HEK293 (cell line): ENCODE measurements at regions not wholly inside any gene's neighbourhood (a gene's known extent, or its start where the extent isn't known, plus 50 kb on each side); places are given as distances from the start of the nearest gene placed in this dataset.

Source experiments
- CTCF ChIA-PET: fragments of 350-600 bp; formaldehyde crosslinking; extraction: SDS; loops from one replicate; lab custom pipeline; 2021; ENCODE audit warnings: antibody characterized with exemption; lab: Yijun Ruan, JAX
- POLR2A ChIA-PET: fragments of 300-600 bp; formaldehyde crosslinking; extraction: SDS; loops from one replicate; lab custom pipeline; 2020; ENCODE audit warnings: antibody characterized with exemption, inconsistent platforms; lab: Yijun Ruan, JAX
- H3K27ac ChIP-seq: fragments of 200-500 bp; sonication (Bioruptor generic); 2 replicates; pipeline ENCODE4 v1.5.1; 2014; ENCODE audit warnings: low read depth, low read length, control low read depth, inconsistent platforms; ENCODE audit errors: extremely low read depth
- H3K36me3 ChIP-seq, 2 experiments: fragments of 200-500 bp in 1 of 2; sonication (Bioruptor generic) in 1 of 2; 1 replicate in 1 of 2; 2 replicates in 1 of 2; pipeline ENCODE4 v1.5.1; 2014 to 2017; ENCODE audit warnings: inconsistent platforms in 2 of 2, low read length in 2 of 2; ENCODE audit not compliant: control insufficient read depth in 2 of 2, insufficient read depth in 1 of 2
- H3K4me1 ChIP-seq: fragments of 200-500 bp; sonication (Bioruptor generic); 2 replicates; pipeline ENCODE4 v1.5.1; 2014; ENCODE audit warnings: mild to moderate bottlenecking, low read length, inconsistent platforms; ENCODE audit not compliant: control insufficient read depth, insufficient read depth
- H3K4me3 ChIP-seq: 2 replicates; pipeline ENCODE4 v1.5.1; 2011; ENCODE audit warnings: low read depth, mild to moderate bottlenecking, control low read depth, low read length, moderate library complexity
- H3K9me3 ChIP-seq: fragments of 200-500 bp; sonication (Bioruptor generic); 2 replicates; pipeline ENCODE4 v1.5.1; 2014; ENCODE audit warnings: low read depth, low read length, inconsistent platforms; ENCODE audit not compliant: control insufficient read depth, insufficient read depth
- CTCF ChIP-seq: fragments of 450-650 bp; formaldehyde crosslinking; IDR thresholded peaks from 2 replicates; pipeline ENCODE4 v1.5.1; 2016; ENCODE audit warnings: missing biosample characterization, missing genetic modification characterization
- GFI1B ChIP-seq: fragments of 450-650 bp; formaldehyde crosslinking; IDR thresholded peaks from 2 replicates; pipeline ENCODE4 v1.5.1; 2016; ENCODE audit warnings: missing biosample characterization, missing genetic modification characterization
- HIC1 ChIP-seq: fragments of 450-650 bp; formaldehyde crosslinking; IDR thresholded peaks from 2 replicates; pipeline ENCODE4 v1.5.1; 2016; ENCODE audit warnings: missing biosample characterization, missing genetic modification characterization
- KLF10 ChIP-seq: fragments of 450-650 bp; IDR thresholded peaks from 2 replicates; pipeline ENCODE4 v1.5.1; 2018; ENCODE audit warnings: missing biosample characterization, mild to moderate bottlenecking, missing genetic modification characterization
- MEIS1 ChIP-seq: sonication (generic); formaldehyde crosslinking; IDR thresholded peaks from 2 replicates; pipeline ENCODE4 v1.8.1; 2022; ENCODE audit warnings: missing genetic modification reagents, mild to moderate bottlenecking, borderline replicate concordance
- RBAK ChIP-seq: fragments of 450-650 bp; formaldehyde crosslinking; IDR thresholded peaks from 2 replicates; pipeline ENCODE4 v1.5.1; 2016; ENCODE audit warnings: missing biosample characterization, missing genetic modification characterization
- SCRT2 ChIP-seq: fragments of 450-650 bp; formaldehyde crosslinking; IDR thresholded peaks from 2 replicates; pipeline ENCODE4 v1.5.1; 2016; ENCODE audit warnings: missing biosample characterization, missing genetic modification characterization
- ZBTB26 ChIP-seq: fragments of 450-650 bp; formaldehyde crosslinking; optimal IDR thresholded peaks from 2 replicates; pipeline ENCODE3; 2016; ENCODE audit warnings: missing biosample characterization, mild to moderate bottlenecking, missing genetic modification characterization
- ZNF114 ChIP-seq: fragments of 450-650 bp; formaldehyde crosslinking; IDR thresholded peaks from 2 replicates; pipeline ENCODE4 v1.5.0; 2017; ENCODE audit warnings: missing biosample characterization, missing genetic modification characterization
- ZNF140 ChIP-seq: fragments of 450-650 bp; formaldehyde crosslinking; IDR thresholded peaks from 2 replicates; pipeline ENCODE4 v1.5.1; 2016; ENCODE audit warnings: missing biosample characterization, missing genetic modification characterization
- ZNF221 ChIP-seq: fragments of 450-650 bp; formaldehyde crosslinking; IDR thresholded peaks from 2 replicates; pipeline ENCODE4 v1.5.1; 2017; ENCODE audit warnings: missing biosample characterization, missing genetic modification characterization, borderline replicate concordance
- ZNF239 ChIP-seq: fragments of 450-650 bp; formaldehyde crosslinking; IDR thresholded peaks from 2 replicates; pipeline ENCODE4 v1.5.1; 2016; ENCODE audit warnings: missing biosample characterization, missing genetic modification characterization
- ZNF248 ChIP-seq: fragments of 450-650 bp; formaldehyde crosslinking; IDR thresholded peaks from 2 replicates; pipeline ENCODE4 v1.5.1; 2017; ENCODE audit warnings: missing biosample characterization, missing genetic modification characterization
- ZNF473 ChIP-seq: fragments of 450-650 bp; formaldehyde crosslinking; IDR thresholded peaks from 2 replicates; pipeline ENCODE4 v1.5.1; 2017; ENCODE audit warnings: missing biosample characterization, missing genetic modification characterization
- ZNF561 ChIP-seq: fragments of 450-650 bp; IDR thresholded peaks from 2 replicates; pipeline ENCODE4 v1.5.1; 2018; ENCODE audit warnings: missing biosample characterization, missing genetic modification characterization, borderline replicate concordance
- ZNF654 ChIP-seq: fragments of 450-650 bp; formaldehyde crosslinking; IDR thresholded peaks from 2 replicates; pipeline ENCODE4 v1.5.1; 2016; ENCODE audit warnings: low read depth, missing biosample characterization, missing genetic modification characterization
- ZNF670 ChIP-seq: fragments of 450-650 bp; formaldehyde crosslinking; IDR thresholded peaks from 2 replicates; pipeline ENCODE4 v1.5.1; 2016; ENCODE audit warnings: missing biosample characterization, missing genetic modification characterization, low read depth
- ZNF692 ChIP-seq: fragments of 450-650 bp; formaldehyde crosslinking; IDR thresholded peaks from 2 replicates; pipeline ENCODE4 v1.5.1; 2016; ENCODE audit warnings: missing biosample characterization, missing genetic modification characterization
- ZNF704 ChIP-seq: fragments of 450-650 bp; formaldehyde crosslinking; IDR thresholded peaks from 2 replicates; pipeline ENCODE4 v1.5.1; 2016; ENCODE audit warnings: missing biosample characterization, missing genetic modification characterization
- ZNF747 ChIP-seq: fragments of 450-650 bp; formaldehyde crosslinking; IDR thresholded peaks from 2 replicates; pipeline ENCODE4 v1.5.1; 2016; ENCODE audit warnings: missing biosample characterization, missing genetic modification characterization

GRCh38 chr11:70498171-70498571 is 99.8 kb downstream of the CTTN start (continued):
- TF ChIP-seq HIC1: no peak

- TF ChIP-seq ZNF670 (no peak), ZBTB26 (no peak), ZNF239 (tag by site-specific recombination) (no peak), ZNF747 (tag by site-specific recombination) (no peak)
- TF ChIP-seq, all 188 proteins: peak for 0
- Histone ChIP-seq H3K36me3 (no peaks in the 10 kb centered on the region), H3K9me3 (no peaks in the 10 kb centered on the region), H3K27ac (no peak overlapping the region), H3K4me3 (no peak overlapping the region), H3K4me1 (no peaks in the 10 kb centered on the region)
- POLR2A ChIA-PET: no interaction called here
- CTCF ChIA-PET: interaction anchor here (1.3 kb wide), 1 partner anchor 1081 kb away, joined by 3 read pairs; no protein-coding TSS in a partner anchor
Measured at GRCh38 chr11:70498976-70499801, 100.9 kb downstream of the CTTN start.

GRCh38 chr11:70500076-70500847 is 101.9 kb downstream of the CTTN start:
- ChIA-PET POLR2A (no interaction called here), CTCF (interaction anchor here (1.3 kb wide), 1 partner anchor 1080 kb away, joined by 3 read pairs; no protein-coding TSS in a partner anchor)
- no peaks in the 10 kb centered on the region for H3K9me3 ChIP-seq
- H3K4me1 ChIP-seq: no peaks in the 10 kb centered on the region
- TF ChIP-seq RBAK: no peak
- TF ChIP-seq ZNF473: no peak
- no peak for TF ChIP-seq ZNF654 (tag by site-specific recombination)
- no peak for TF ChIP-seq ZNF114
- no peak for TF ChIP-seq CTCF (tag by site-specific recombination)
- no peak for TF ChIP-seq SCRT2 (tag by site-specific recombination)
- TF ChIP-seq ZNF704: no peak
- TF ChIP-seq ZNF140 (tag by site-specific recombination): no peak
- TF ChIP-seq ZNF248 (tag by site-specific recombination): no peak
- TF ChIP-seq KLF10 (tag by site-specific recombination): no peak
- no peak for TF ChIP-seq ZNF221 (tag by site-specific recombination)
- no peak for TF ChIP-seq ZNF692 (tag by site-specific recombination)
- TF ChIP-seq GFI1B (tag by site-specific recombination): no peak
- no peak for TF ChIP-seq ZNF561 (tag by site-specific recombination)
- no peak for TF ChIP-seq MEIS1
- no peak overlapping the region for H3K4me3 ChIP-seq
- H3K36me3 ChIP-seq: no peaks in the 10 kb centered on the region
- no peak overlapping the region for H3K27ac ChIP-seq
